Fibroblast of villous mesenchyme (primary cell): ENCODE measurements at regions not wholly inside any gene's neighbourhood (a gene's known extent, or its start where the extent isn't known, plus 50 kb on each side); places are given as distances from the start of the nearest gene placed in this dataset.
"Not testable (repeated sequence)": the region's sequence is repeated elsewhere in the genome, so short reads cannot be mapped to it uniquely, and the experiment has no call there.

ENCODE experiments used
- DNase-seq: peaks from one replicate; pipeline ENCODE4 v3.0.0-alpha.2; 2010; ENCODE audit warnings: low read depth
- H3K4me3 ChIP-seq: 2 replicates; pipeline ENCODE4 v1.5.1; 2011; ENCODE audit warnings: low read depth, mild to moderate bottlenecking, low read length
- CTCF ChIP-seq: IDR thresholded peaks from 2 replicates; pipeline ENCODE4 v1.5.1; 2012; ENCODE audit warnings: low read depth, mild to moderate bottlenecking, low read length; ENCODE audit not compliant: insufficient read depth

DNA sequence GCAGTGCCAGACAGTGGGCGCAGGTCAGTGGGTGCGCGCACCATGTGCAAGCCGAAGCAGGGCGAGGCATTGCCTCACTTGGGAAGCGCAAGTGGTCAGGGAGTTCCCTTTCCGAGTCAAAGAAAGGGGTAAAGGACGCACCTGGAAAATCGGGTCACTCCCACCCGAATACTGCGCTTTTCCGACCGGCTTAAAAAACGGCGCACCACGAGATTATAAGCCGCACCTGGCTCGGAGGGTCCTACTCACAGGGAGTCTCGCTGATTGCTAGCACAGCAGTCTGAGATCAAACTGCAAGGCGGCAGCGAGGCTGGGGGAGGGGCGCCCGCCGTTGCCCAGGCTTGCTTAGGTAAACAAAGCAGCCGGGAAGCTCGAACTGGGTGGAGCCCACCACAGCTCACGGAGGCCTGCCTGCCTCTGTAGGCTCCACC, 77.9 kb downstream of the NR4A2 start:
- DNase-seq: not testable (repeated sequence)
- peak overlapping the region; percentile 46 for H3K4me3 ChIP-seq

GRCh38 chr2:156253765-156254164, 78.8 kb downstream of the NR4A2 start:
- DNase-seq: no peak
- TF ChIP-seq CTCF: no peak
- H3K4me3 ChIP-seq: no peak overlapping the region

DNA sequence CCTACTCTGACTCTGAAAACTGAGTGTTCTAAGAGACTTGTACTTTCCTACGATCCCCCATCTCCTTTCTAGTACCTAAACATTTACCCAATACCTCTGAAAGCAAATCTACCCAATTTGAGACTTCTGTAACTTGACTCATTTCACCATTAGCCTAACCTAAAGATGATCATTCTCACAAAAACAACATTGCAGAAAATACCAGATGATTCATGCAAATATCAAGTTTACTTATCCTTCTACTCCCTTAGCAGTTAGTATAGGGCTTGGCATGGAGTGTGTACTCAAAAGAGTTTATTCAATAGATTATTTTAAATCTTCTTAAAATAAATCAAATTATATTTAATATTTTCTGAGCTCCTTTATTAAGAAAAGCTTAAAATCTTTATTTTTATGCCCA, 89.6 kb downstream of the NR4A2 start:
- no peak for TF ChIP-seq CTCF
- DNase-seq: no peak
- H3K4me3 ChIP-seq: no peak overlapping the region

DNA sequence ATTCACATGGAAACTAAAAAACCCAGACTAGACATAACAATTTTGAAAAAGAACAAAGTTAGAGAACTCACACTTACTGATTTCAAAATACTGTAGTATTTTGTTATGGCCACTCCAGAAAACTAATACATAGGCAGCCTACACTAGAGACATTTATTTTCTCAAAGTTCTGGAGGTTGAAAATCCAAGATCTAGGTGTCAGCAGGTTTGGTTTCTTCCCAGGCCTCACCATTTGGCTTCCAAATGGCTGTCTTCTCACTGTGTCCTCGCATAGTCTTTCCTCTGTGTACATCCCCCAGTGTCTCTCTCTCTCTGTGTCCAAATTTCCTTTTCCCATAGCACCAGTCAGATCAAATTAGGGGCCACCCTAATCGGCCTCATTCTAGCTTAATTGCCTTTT, 95.0 kb downstream of the NR4A2 start:
- TF ChIP-seq CTCF: no peak
- no peak overlapping the region for H3K4me3 ChIP-seq
- no peak for DNase-seq

GRCh38 chr2:156229724-156230362, 102.7 kb downstream of the NR4A2 start:
- H3K4me3 ChIP-seq: no peak overlapping the region
- DNase-seq: no peak
- TF ChIP-seq CTCF: no peak

DNA sequence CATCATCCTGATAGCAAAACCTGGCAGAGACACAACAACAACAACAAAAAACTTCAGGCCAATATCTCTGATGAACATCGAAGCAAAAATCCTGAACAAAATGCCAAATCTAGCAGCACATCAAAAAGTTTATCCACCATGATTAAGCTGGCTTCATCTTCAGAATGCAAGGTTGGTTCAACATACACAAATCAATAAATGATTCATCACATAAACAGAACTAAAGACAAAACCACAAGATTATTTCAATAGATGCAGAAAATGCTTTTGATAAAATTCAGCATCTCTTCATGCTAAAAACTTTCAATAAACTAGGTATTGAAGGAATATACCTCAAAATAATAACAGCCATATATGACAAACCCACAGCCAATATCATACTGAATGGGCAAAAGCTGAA, 109.2 kb downstream of the NR4A2 start:
- not testable (repeated sequence) for H3K4me3 ChIP-seq, DNase-seq

- H3K4me3 ChIP-seq: no peak overlapping the region
- DNase-seq: no peak
- no peak for TF ChIP-seq CTCF
Measured at GRCh38 chr2:156221703-156222102, 110.8 kb downstream of the NR4A2 start.

- no peak for TF ChIP-seq CTCF
Measured at GRCh38 chr2:156219491-156220100, 112.9 kb downstream of the NR4A2 start.

More at GRCh38 chr2:156219491-156220100, 112.9 kb downstream of the NR4A2 start:
- H3K4me3 ChIP-seq: no peak overlapping the region
- DNase-seq: no peak
